OCI-LY7 (cell line): ENCODE measurements at regions not wholly inside any gene's neighbourhood (a gene's known extent, or its start where the extent isn't known, plus 50 kb on each side); places are given as distances from the start of the nearest gene placed in this dataset.

Source experiments
- CTCF ChIP-seq: fragments of 200-600 bp; sonication (generic); conservative IDR thresholded peaks from 2 replicates; pipeline ENCODE4 v1.5.1; 2014; ENCODE audit warnings: mild to moderate bottlenecking, antibody characterized with exemption, low read length, moderate library complexity, mixed read lengths
- EZH2phosphoT487 ChIP-seq: fragments of 200-600 bp; sonication (generic); IDR thresholded peaks from 2 replicates; pipeline ENCODE4 v1.6.1; 2018; ENCODE audit warnings: low read depth, borderline replicate concordance, mild to moderate bottlenecking, mixed run types, antibody characterized with exemption, low read length, moderate library complexity, mixed read lengths

- TF ChIP-seq CTCF (no peak), EZH2phosphoT487 (no peak)
Observed at GRCh38 chr16:59124056-59124455, 389.9 kb upstream of the GOT2 start.
